Dendritic cell treated with granulocyte-macrophage colony-stimulating factor and Interleukin-4, amounts not matched to agents 40 ng/mL and 50 ng/mL, for 4 days (primary cell): ENCODE measurements at regions not wholly inside any gene's neighbourhood (a gene's known extent, or its start where the extent isn't known, plus 50 kb on each side); places are given as distances from the start of the nearest gene placed in this dataset.

ENCODE experiments used
- H3K27ac Mint-ChIP-seq: one replicate; pipeline ENCODE4 v1.8.0; 2022; ENCODE audit warnings: mild to moderate bottlenecking, mixed read lengths
- H3K27me3 Mint-ChIP-seq: one replicate; pipeline ENCODE4 v1.8.0; 2022; ENCODE audit warnings: mild to moderate bottlenecking, mixed read lengths
- H3K36me3 Mint-ChIP-seq: one replicate; pipeline ENCODE4 v1.8.0; 2022; ENCODE audit warnings: low read depth, mixed read lengths
- H3K4me1 Mint-ChIP-seq: one replicate; pipeline ENCODE4 v1.8.0; 2022; ENCODE audit warnings: low read depth, mixed read lengths
- H3K4me3 Mint-ChIP-seq: one replicate; pipeline ENCODE4 v1.8.0; 2022; ENCODE audit warnings: mild to moderate bottlenecking, moderate library complexity, mixed read lengths
- H3K9me3 Mint-ChIP-seq: one replicate; pipeline ENCODE4 v1.8.0; 2022; ENCODE audit warnings: mixed read lengths
- intact Hi-C: fragments of 100-400 bp; cut with micrococcal nuclease; formaldehyde crosslinking; loops from one replicate; pipeline ENCODE4 v1.15.0; 2022

DNA sequence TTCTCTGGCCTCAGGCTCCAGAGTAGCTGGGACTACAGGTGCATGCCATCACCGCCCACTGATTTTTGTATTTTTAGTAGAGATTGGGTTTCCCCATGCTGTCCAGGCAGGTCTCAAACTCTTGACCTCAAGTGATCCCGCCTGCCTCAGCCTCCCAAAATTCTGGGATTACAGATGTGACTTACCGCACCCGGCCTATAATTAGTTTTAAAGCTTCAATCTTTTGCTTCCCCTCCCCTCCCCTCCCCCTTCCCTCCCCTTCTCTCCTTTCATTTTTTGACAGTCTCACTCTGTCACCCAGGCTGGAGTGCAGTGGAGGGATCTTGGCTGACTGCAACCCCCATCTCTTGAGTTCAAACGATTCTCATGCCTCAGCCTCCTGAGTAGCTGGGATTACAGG is 433.3 kb upstream of the EDIL3 start:
- H3K9me3 Mint-ChIP-seq, result no peaks in the 10 kb centered on the region
- no peaks in the 10 kb centered on the region for H3K36me3 Mint-ChIP-seq
- no peak overlapping the region for H3K4me3 Mint-ChIP-seq
- no peak overlapping the region for H3K27ac Mint-ChIP-seq
- peaks cover 13% of the 10 kb centered on the region for H3K4me1 Mint-ChIP-seq
- intact Hi-C loops, result no loop called here
- no peaks in the 10 kb centered on the region for H3K27me3 Mint-ChIP-seq

GRCh38 chr5:84816746-84817547 is 432.3 kb upstream of the EDIL3 start:
- Mint-ChIP-seq H3K27me3 (no peaks in the 10 kb centered on the region), H3K4me3 (no peak overlapping the region), H3K27ac (no peak overlapping the region), H3K36me3 (no peaks in the 10 kb centered on the region), H3K4me1 (peaks cover 13% of the 10 kb centered on the region), H3K9me3 (no peaks in the 10 kb centered on the region)
- intact Hi-C loops, result no loop called here

- Mint-ChIP-seq H3K4me3 (no peak overlapping the region), H3K36me3 (no peaks in the 10 kb centered on the region), H3K4me1 (peaks cover 13% of the 10 kb centered on the region), H3K27me3 (no peaks in the 10 kb centered on the region), H3K27ac (no peak overlapping the region), H3K9me3 (no peaks in the 10 kb centered on the region)
- intact Hi-C loops, result no loop called here
Measured at GRCh38 chr5:84816160-84816559, 431.5 kb upstream of the EDIL3 start.

DNA sequence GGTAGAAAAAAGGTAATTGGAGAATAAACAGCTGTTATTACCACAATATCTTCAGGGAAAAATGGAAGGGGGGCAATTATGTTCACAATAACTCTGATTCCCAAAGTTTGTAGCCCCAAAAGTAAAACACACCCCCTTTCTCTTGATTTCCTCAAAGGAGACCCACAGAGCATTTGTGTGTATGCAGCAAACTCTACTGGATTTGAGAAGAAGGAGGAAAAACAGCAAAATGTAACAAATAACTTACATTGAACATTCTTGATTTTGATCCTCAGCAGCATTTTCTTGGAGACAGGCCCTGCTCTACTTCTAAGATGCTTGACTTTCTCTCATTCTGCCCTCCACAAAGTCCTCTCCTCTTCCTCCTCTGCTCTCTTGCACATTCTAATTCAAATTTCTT is 420.8 kb upstream of the EDIL3 start:
- H3K27ac Mint-ChIP-seq, result no peak overlapping the region
- intact Hi-C loops, result no loop called here
- H3K36me3 Mint-ChIP-seq, result no peaks in the 10 kb centered on the region
- H3K9me3 Mint-ChIP-seq, result no peaks in the 10 kb centered on the region
- H3K27me3 Mint-ChIP-seq, result no peaks in the 10 kb centered on the region
- no peaks in the 10 kb centered on the region for H3K4me1 Mint-ChIP-seq
- H3K4me3 Mint-ChIP-seq, result no peak overlapping the region

DNA sequence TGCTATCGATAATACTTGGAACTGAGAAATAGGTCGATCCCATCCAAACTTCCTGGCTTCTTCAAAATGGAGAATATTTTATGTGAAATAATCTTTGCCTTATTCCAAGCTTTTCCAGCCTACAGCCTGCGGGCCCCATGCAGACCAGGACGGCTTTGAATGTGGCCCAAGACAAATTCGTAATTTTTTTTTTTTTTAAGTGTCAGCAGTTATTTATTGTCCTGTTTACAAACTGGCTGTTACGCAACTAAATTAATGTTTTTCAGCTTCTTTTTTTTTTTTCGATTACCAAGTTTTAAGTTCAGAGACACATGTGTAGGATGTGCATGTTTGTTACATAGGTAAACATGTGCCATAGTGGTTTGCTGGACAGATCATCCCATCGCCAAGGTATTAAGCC is 411.7 kb upstream of the EDIL3 start:
- Mint-ChIP-seq H3K4me1 (no peaks in the 10 kb centered on the region), H3K27me3 (no peaks in the 10 kb centered on the region), H3K4me3 (no peak overlapping the region), H3K36me3 (no peaks in the 10 kb centered on the region), H3K27ac (no peak overlapping the region), H3K9me3 (peaks cover 9% of the 10 kb centered on the region)
- intact Hi-C loops, result no loop called here

DNA sequence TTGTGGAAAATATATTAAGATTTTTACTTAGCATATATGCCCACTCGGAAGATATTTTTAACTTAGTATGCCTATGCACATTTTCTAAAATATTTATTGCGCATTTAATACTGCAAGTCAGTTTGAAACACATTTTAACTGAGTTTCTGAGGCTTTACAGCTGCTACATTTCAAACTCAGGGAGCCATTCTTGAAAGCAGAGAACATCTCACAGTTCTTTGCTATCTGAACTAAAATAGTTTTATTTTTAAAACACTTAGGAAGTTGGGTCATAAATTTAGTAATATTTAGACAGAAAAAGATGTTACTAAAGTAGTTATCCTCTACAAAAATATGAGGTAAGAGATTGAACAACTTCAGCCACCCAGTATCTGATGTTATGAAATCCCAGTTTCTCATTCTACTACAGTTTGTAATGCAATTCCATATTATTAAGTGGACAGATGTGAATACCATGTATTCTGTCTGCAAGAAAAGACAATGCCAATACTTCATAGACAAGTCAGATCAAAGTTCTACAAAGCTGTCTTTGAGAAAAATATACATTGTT is 409.9 kb upstream of the EDIL3 start:
- H3K9me3 Mint-ChIP-seq, result peaks cover 12% of the 10 kb centered on the region

DNA sequence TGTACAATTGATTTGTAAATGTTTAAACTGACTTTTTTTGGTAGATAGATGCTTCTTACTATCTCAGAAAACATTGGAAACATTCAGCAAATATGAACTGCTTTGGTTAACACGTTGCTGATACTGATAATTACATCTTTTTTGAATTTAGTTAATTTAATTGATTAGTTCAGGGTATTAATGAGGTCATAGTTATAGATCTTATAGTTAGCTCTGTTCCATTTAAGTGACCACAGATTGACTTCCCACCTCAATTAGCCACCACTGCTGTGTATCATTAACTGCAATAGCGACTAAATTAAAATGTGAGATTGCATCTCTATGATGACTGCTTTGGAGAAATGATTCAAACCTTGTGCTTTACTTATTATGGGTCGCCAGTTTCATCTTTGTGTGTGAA is 407.1 kb upstream of the EDIL3 start:
- peak overlapping the region; percentile 76 for H3K27ac Mint-ChIP-seq
- peaks cover 19% of the 10 kb centered on the region for H3K9me3 Mint-ChIP-seq
- no peaks in the 10 kb centered on the region for H3K36me3 Mint-ChIP-seq
- no peaks in the 10 kb centered on the region for H3K27me3 Mint-ChIP-seq
- no peak overlapping the region for H3K4me3 Mint-ChIP-seq
- peaks cover 13% of the 10 kb centered on the region for H3K4me1 Mint-ChIP-seq
- intact Hi-C loops, result no loop called here

More for the DNA sequence above, 409.9 kb upstream of the EDIL3 start:
- no peak overlapping the region for H3K4me3 Mint-ChIP-seq
- H3K4me1 Mint-ChIP-seq, result peaks cover 13% of the 10 kb centered on the region
- no peaks in the 10 kb centered on the region for H3K27me3 Mint-ChIP-seq
- no peak overlapping the region for H3K27ac Mint-ChIP-seq
- no peaks in the 10 kb centered on the region for H3K36me3 Mint-ChIP-seq
- intact Hi-C loops, result no loop called here

DNA sequence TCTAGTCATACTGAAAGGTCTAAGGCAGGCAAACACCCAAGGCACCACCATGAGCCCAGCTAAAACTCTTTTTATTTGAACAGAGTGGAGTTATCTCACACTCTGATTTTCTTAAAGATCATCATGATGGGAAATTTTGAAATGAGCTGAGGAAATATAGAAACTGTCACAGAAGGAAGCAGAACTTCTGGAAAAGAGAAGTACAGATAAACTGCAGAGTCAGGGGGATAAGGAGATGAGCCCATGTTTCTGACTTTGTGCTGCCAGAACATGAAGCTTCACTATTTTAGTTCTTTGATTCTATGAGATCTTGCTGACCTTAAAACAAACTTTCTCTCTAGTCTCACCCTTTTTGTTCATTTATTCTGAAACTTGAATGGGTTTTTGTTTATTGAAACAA is 406.5 kb upstream of the EDIL3 start:
- H3K9me3 Mint-ChIP-seq, result peaks cover 14% of the 10 kb centered on the region
- H3K4me1 Mint-ChIP-seq, result peaks cover 13% of the 10 kb centered on the region
- intact Hi-C loops, result no loop called here
- H3K27me3 Mint-ChIP-seq, result no peaks in the 10 kb centered on the region
- peak overlapping the region; percentile 76 for H3K27ac Mint-ChIP-seq
- H3K4me3 Mint-ChIP-seq, result no peak overlapping the region
- H3K36me3 Mint-ChIP-seq, result no peaks in the 10 kb centered on the region

- H3K36me3 Mint-ChIP-seq, result no peaks in the 10 kb centered on the region
- peaks cover 13% of the 10 kb centered on the region for H3K4me1 Mint-ChIP-seq
- H3K27me3 Mint-ChIP-seq, result no peaks in the 10 kb centered on the region
- H3K9me3 Mint-ChIP-seq, result peaks cover 14% of the 10 kb centered on the region
- no peak overlapping the region for H3K4me3 Mint-ChIP-seq
- peak overlapping the region; percentile 76 for H3K27ac Mint-ChIP-seq
- intact Hi-C loops, result no loop called here
Measured at GRCh38 chr5:84790406-84790805, 405.7 kb upstream of the EDIL3 start.

GRCh38 chr5:84783003-84783402 is 398.3 kb upstream of the EDIL3 start:
- H3K9me3 Mint-ChIP-seq, result no peaks in the 10 kb centered on the region
- intact Hi-C loops, result no loop called here
- H3K27me3 Mint-ChIP-seq, result no peaks in the 10 kb centered on the region
- H3K36me3 Mint-ChIP-seq, result no peaks in the 10 kb centered on the region
- no peaks in the 10 kb centered on the region for H3K4me1 Mint-ChIP-seq
- H3K27ac Mint-ChIP-seq, result no peak overlapping the region
- H3K4me3 Mint-ChIP-seq, result no peak overlapping the region

DNA sequence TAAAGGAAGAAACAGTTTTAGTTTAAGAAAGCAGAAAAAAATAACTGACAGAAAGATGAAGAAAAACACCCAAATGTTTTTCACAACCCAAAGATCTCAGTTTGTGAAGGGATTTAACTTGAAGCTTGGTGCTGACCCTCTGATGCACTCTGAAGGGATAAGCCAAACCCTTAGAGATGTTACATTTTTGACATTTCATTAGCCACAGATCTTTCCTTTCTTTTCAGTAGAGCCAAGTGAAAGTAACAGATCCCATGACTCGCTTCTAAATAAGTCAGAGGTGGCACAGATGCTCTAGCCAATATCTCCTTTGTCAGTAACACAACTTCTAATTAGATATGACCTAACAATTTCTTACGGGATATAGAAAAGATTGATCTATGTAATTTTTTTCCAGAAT is 394.5 kb upstream of the EDIL3 start:
- intact Hi-C loops, result no loop called here

GRCh38 chr5:84764227-84764626 is 379.5 kb upstream of the EDIL3 start:
- Mint-ChIP-seq H3K4me3 (no peak overlapping the region), H3K27me3 (no peaks in the 10 kb centered on the region), H3K4me1 (no peaks in the 10 kb centered on the region), H3K9me3 (peaks cover 18% of the 10 kb centered on the region), H3K27ac (no peak overlapping the region), H3K36me3 (no peaks in the 10 kb centered on the region)
- intact Hi-C loops, result no loop called here

More for the DNA sequence above, 394.5 kb upstream of the EDIL3 start:
- H3K4me1 Mint-ChIP-seq, result no peaks in the 10 kb centered on the region
- H3K27me3 Mint-ChIP-seq, result no peaks in the 10 kb centered on the region
- no peak overlapping the region for H3K27ac Mint-ChIP-seq
- H3K36me3 Mint-ChIP-seq, result no peaks in the 10 kb centered on the region
- no peak overlapping the region for H3K4me3 Mint-ChIP-seq
- H3K9me3 Mint-ChIP-seq, result no peaks in the 10 kb centered on the region

GRCh38 chr5:84758008-84758407 is 373.3 kb upstream of the EDIL3 start:
- no peaks in the 10 kb centered on the region for H3K27me3 Mint-ChIP-seq
- intact Hi-C loops, result no loop called here
- peaks cover 8% of the 10 kb centered on the region for H3K9me3 Mint-ChIP-seq
- no peaks in the 10 kb centered on the region for H3K36me3 Mint-ChIP-seq
- no peak overlapping the region for H3K4me3 Mint-ChIP-seq
- H3K4me1 Mint-ChIP-seq, result no peaks in the 10 kb centered on the region
- no peak overlapping the region for H3K27ac Mint-ChIP-seq

GRCh38 chr5:84752780-84753179 is 368.1 kb upstream of the EDIL3 start:
- H3K4me1 Mint-ChIP-seq, result no peaks in the 10 kb centered on the region
- no peaks in the 10 kb centered on the region for H3K36me3 Mint-ChIP-seq
- no peak overlapping the region for H3K4me3 Mint-ChIP-seq
- H3K9me3 Mint-ChIP-seq, result no peaks in the 10 kb centered on the region
- no peaks in the 10 kb centered on the region for H3K27me3 Mint-ChIP-seq
- H3K27ac Mint-ChIP-seq, result no peak overlapping the region
- intact Hi-C loops, result no loop called here

GRCh38 chr5:84748313-84748712 is 363.6 kb upstream of the EDIL3 start:
- H3K27ac Mint-ChIP-seq, result no peak overlapping the region
- H3K4me1 Mint-ChIP-seq, result no peaks in the 10 kb centered on the region
- no peaks in the 10 kb centered on the region for H3K27me3 Mint-ChIP-seq
- no peaks in the 10 kb centered on the region for H3K36me3 Mint-ChIP-seq
- H3K4me3 Mint-ChIP-seq, result no peak overlapping the region
- H3K9me3 Mint-ChIP-seq, result peaks cover 6% of the 10 kb centered on the region
- intact Hi-C loops, result no loop called here
